Peyer's patch (tissue), 4 donors: ENCODE measurements at regions not wholly inside any gene's neighbourhood (a gene's known extent, or its start where the extent isn't known, plus 50 kb on each side); places are given as distances from the start of the nearest gene placed in this dataset.
"Not testable (repeated sequence)": the region's sequence is repeated elsewhere in the genome, so short reads cannot be mapped to it uniquely, and the experiment has no call there.

Experiments
- POLR2A ChIP-seq, 2 donors: fragments of 450-650 bp; IDR thresholded peaks; one replicate each; pipeline ENCODE4 v1.5.1; 2017; ENCODE audit warnings: antibody characterized with exemption in 2 of 2, mild to moderate bottlenecking in 2 of 2, moderate library complexity in 2 of 2
- TF ChIP-seq, protein P1 (sequence below), 6 experiments: fragments of 450-650 bp in 4 of 6; fragments of 200-600 bp in 2 of 6; sonication (generic) in 1 of 6; IDR thresholded peaks; one replicate each; pipeline ENCODE4 v1.5.1; 2017 to 2019; ENCODE audit warnings: antibody characterized with exemption in 6 of 6, mild to moderate bottlenecking in 3 of 6, moderate library complexity in 1 of 6

DNA sequence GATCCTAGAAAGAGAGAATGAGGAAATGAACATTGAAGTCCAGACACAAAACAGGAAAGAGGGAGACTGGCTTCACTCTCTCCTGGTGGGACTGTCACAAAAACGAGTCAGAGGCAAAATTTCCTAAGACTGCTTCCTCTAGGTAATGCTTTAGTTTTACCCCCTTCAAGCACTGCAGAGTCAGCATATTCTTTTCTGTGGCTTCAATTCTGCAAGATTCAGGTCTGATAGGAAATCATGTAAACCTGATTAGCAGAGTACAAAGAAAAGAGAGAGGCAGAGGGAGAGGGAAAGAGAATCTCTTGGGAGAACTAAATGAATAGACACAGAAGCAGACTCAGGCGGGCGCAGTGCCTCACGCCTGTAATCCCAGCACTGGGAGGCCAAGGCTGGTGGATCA lies 145.7 kb upstream of the VKORC1L1 start:
- TF ChIP-seq, protein P1, sequence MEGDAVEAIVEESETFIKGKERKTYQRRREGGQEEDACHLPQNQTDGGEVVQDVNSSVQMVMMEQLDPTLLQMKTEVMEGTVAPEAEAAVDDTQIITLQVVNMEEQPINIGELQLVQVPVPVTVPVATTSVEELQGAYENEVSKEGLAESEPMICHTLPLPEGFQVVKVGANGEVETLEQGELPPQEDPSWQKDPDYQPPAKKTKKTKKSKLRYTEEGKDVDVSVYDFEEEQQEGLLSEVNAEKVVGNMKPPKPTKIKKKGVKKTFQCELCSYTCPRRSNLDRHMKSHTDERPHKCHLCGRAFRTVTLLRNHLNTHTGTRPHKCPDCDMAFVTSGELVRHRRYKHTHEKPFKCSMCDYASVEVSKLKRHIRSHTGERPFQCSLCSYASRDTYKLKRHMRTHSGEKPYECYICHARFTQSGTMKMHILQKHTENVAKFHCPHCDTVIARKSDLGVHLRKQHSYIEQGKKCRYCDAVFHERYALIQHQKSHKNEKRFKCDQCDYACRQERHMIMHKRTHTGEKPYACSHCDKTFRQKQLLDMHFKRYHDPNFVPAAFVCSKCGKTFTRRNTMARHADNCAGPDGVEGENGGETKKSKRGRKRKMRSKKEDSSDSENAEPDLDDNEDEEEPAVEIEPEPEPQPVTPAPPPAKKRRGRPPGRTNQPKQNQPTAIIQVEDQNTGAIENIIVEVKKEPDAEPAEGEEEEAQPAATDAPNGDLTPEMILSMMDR (IDR thresholded peaks at IDR 0.05), result not testable (repeated sequence)
- not testable (repeated sequence) for TF ChIP-seq POLR2A (IDR thresholded peaks at IDR 0.05)
